ENCODE measurements at regions not wholly inside any gene's neighbourhood (a gene's known extent, or its start where the extent isn't known, plus 50 kb on each side); places are given as distances from the start of the nearest gene placed in this dataset.

GRCh38 chr5:158463938-158464337, 605.0 kb upstream of the CLINT1 start:
- no peak for TF ChIP-seq CTCF (IDR thresholded peaks at IDR 0.05)
- TF ChIP-seq POLR2AphosphoS5 (IDR thresholded peaks at IDR 0.05), result peak; percentile 48 to 76

All from esophagus muscularis mucosa (tissue), 3 donors.